PC-9 (cell line): ENCODE measurements at regions not wholly inside any gene's neighbourhood (a gene's known extent, or its start where the extent isn't known, plus 50 kb on each side); places are given as distances from the start of the nearest gene placed in this dataset.

Experiments
- CTCF ChIP-seq: fragments of 200-600 bp; sonication (generic); conservative IDR thresholded peaks from 2 replicates; pipeline ENCODE4 v1.6.1; 2017; ENCODE audit warnings: mixed run types, antibody characterized with exemption, mild to moderate bottlenecking, moderate library complexity
- EZH2 ChIP-seq: fragments of 200-600 bp; sonication (generic); IDR thresholded peaks from 2 replicates; pipeline ENCODE4 v1.8.0; 2017; ENCODE audit warnings: antibody characterized with exemption, low read depth

GRCh38 chr18:22657619-22658018 lies 239.9 kb upstream of the CTAGE1 start:
- TF ChIP-seq CTCF (no peak), EZH2 (no peak)
